NCI-H446 treated with DMSO at 0.1 percent for 48 hours (cell line): ENCODE measurements at regions not wholly inside any gene's neighbourhood (a gene's known extent, or its start where the extent isn't known, plus 50 kb on each side); places are given as distances from the start of the nearest gene placed in this dataset.

Experiments
- DNase-seq: peaks from one replicate; lab custom pipeline; 2025; lab: John Stamatoyannopoulos, UW

- no peak for DNase-seq
Observed at GRCh38 chr4:138311771-138312535, 69.8 kb upstream of the SLC7A11 start.

DNA sequence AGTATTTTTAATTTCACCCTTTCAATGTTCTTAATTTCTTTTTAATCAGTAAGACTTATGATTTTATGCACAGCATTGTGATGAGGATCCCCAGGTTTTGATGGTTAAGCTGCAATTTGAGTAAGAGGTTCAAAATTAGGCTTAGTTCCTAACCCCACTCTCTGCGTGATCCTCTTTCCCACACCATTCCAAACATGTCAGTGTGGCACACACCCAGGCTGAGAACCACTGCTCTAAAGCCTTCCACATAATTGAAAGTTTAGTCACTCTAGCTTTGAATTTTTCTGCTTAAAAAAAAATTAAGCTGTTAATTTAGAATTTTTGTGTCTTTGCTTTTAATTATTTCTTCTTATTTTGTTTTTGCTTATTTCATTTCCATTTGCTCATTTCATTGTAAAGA is 68.8 kb upstream of the SLC7A11 start:
- no peak for DNase-seq

GRCh38 chr4:138310498-138310897 is 68.3 kb upstream of the SLC7A11 start:
- no peak for DNase-seq

GRCh38 chr4:138308356-138308755 is 66.2 kb upstream of the SLC7A11 start:
- DNase-seq: no peak

DNA sequence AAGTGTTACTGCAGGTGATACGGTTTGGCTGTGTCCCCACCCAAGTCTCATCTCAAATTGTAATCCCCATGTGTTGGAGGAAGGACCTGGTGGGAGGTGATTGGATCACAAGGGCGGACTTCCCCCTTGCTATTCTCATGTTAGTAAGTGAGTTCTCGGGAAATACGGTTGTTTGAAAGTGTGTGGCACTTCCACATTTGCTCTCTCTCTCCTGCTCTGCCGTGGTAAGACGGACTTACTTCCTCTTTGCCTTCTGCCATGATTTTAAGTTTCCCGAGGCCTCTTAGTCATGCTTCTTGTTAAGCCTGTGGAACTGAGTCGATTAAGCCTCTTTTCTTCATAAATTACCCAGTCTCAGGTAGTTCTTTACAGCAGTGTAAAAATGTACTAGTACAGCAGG is 65.2 kb upstream of the SLC7A11 start:
- no peak for DNase-seq

DNA sequence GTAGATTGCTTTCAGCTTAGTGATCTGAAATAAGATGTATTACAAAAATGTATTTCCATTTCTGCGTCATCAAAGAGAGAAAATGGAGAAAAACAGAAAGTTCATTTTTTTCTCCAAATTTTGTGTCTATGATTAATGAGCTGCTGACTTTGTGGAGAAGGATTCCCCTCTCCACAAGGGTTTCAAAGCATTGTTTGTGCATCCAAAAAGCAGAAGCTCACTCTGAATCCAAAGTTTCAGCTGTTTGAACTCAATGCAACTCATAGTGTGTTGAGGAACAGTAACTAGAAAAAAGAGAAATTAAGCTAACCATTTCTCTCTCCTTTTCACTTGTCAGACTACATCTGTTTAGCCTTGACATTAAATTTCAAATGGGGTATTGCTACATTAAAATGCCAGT is 62.9 kb upstream of the SLC7A11 start:
- no peak for DNase-seq

- DNase-seq: no peak
Observed at GRCh38 chr4:138301536-138301935, 59.4 kb upstream of the SLC7A11 start.

GRCh38 chr4:138300616-138301015 is 58.5 kb upstream of the SLC7A11 start:
- DNase-seq: no peak

GRCh38 chr4:138299881-138300280 is 57.7 kb upstream of the SLC7A11 start:
- DNase-seq: no peak

- no peak for DNase-seq
Observed at GRCh38 chr4:138298866-138299265, 56.7 kb upstream of the SLC7A11 start.

GRCh38 chr4:138298431-138298830 is 56.3 kb upstream of the SLC7A11 start:
- DNase-seq: no peak

- no peak for DNase-seq
Observed at GRCh38 chr4:138297743-138298405, 55.7 kb upstream of the SLC7A11 start.

DNA sequence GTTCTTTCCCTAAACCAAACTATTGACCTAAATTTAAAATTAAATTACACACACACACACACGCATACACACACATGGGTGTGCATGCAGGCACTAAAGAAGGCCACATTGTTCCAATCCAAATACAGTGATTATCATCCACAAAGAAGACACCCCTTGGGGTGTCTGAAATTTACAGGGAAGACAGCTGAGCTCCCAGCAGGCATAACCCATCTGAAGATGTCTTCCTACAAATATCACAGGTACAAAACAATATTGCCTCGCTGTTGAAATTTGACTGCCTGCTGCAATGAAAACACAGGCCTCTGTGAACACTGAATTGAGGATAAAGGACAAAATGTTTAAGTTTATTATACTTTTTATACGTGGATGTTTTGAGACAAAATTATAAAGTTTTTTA is 50.2 kb upstream of the SLC7A11 start:
- DNase-seq: no peak
